BJ (cell line): ENCODE measurements at regions not wholly inside any gene's neighbourhood (a gene's known extent, or its start where the extent isn't known, plus 50 kb on each side); places are given as distances from the start of the nearest gene placed in this dataset.

Source experiments
- CTCF ChIA-PET: fragments of 350-600 bp; formaldehyde crosslinking; extraction: SDS; loops from one replicate; lab custom pipeline; 2021; ENCODE audit warnings: antibody characterized with exemption, inconsistent platforms; lab: Yijun Ruan, JAX
- POLR2A ChIA-PET: fragments of 300-600 bp; sonication (Branson Sonifier 250); formaldehyde crosslinking; extraction: SDS; loops from one replicate; lab custom pipeline; 2021; ENCODE audit warnings: antibody characterized with exemption; lab: Charles Lee
- DNase-seq: peaks from one replicate; pipeline ENCODE4 v3.0.0-alpha.2; 2011; ENCODE audit warnings: low read depth
- H3K27me3 ChIP-seq: 2 replicates; pipeline ENCODE4 v1.6.0; 2011; ENCODE audit warnings: low read length; ENCODE audit not compliant: control insufficient read depth, insufficient read depth
- H3K36me3 ChIP-seq: 2 replicates; pipeline ENCODE4 v1.5.1; 2011; ENCODE audit warnings: low read length; ENCODE audit not compliant: control insufficient read depth, insufficient read depth
- H3K4me3 ChIP-seq: 2 replicates; pipeline ENCODE4 v1.5.1; 2011; ENCODE audit warnings: low read depth, mild to moderate bottlenecking, control low read depth, low read length
- CTCF ChIP-seq: IDR thresholded peaks from 2 replicates; pipeline ENCODE4 v1.5.1; 2011; ENCODE audit warnings: low read depth, mild to moderate bottlenecking, control low read depth, inconsistent platforms, low read length, moderate library complexity; ENCODE audit not compliant: insufficient read depth

GRCh38 chr11:15871904-15872626 is 484.3 kb downstream of the SOX6 start:
- TF ChIP-seq CTCF: no peak
- Histone ChIP-seq H3K4me3 (no peak overlapping the region), H3K36me3 (no peaks in the 10 kb centered on the region), H3K27me3 (peaks cover 1% of the 10 kb centered on the region)
- POLR2A ChIA-PET: interaction anchor here (1.0 kb wide), 1 partner anchor 90 kb away, joined by 4 read pairs; no protein-coding TSS in a partner anchor
- DNase-seq: no peak
- CTCF ChIA-PET: interaction anchor here (1.3 to 1.7 kb wide), 3 partner anchors 9 to 742 kb away, joined by 3 to 5 read pairs (median 4); no protein-coding TSS in a partner anchor

- Histone ChIP-seq H3K36me3 (no peaks in the 10 kb centered on the region), H3K27me3 (peaks cover 1% of the 10 kb centered on the region), H3K4me3 (no peak overlapping the region)
- POLR2A ChIA-PET: no interaction called here
- DNase-seq: no peak
- CTCF ChIA-PET: interaction anchor here (1.7 kb wide), 1 partner anchor 7 kb away, joined by 4 read pairs; no protein-coding TSS in a partner anchor
- no peak for TF ChIP-seq CTCF
Observed at GRCh38 chr11:15873501-15873900, 482.8 kb downstream of the SOX6 start.

- CTCF ChIA-PET: no interaction called here
Observed at GRCh38 chr11:15874704-15875103, 481.6 kb downstream of the SOX6 start.

GRCh38 chr11:15875393-15875792 is 481.0 kb downstream of the SOX6 start:
- Histone ChIP-seq H3K27me3 (peaks cover 1% of the 10 kb centered on the region), H3K36me3 (no peaks in the 10 kb centered on the region), H3K4me3 (no peak overlapping the region)
- CTCF ChIA-PET: no interaction called here
- POLR2A ChIA-PET: no interaction called here
- no peak for DNase-seq
- no peak for TF ChIP-seq CTCF

More at GRCh38 chr11:15874704-15875103, 481.6 kb downstream of the SOX6 start:
- DNase-seq: no peak
- Histone ChIP-seq H3K27me3 (peaks cover 1% of the 10 kb centered on the region), H3K36me3 (no peaks in the 10 kb centered on the region), H3K4me3 (no peak overlapping the region)
- no peak for TF ChIP-seq CTCF
- POLR2A ChIA-PET: no interaction called here

GRCh38 chr11:15875943-15876342 is 480.4 kb downstream of the SOX6 start:
- TF ChIP-seq CTCF: no peak
- POLR2A ChIA-PET: no interaction called here
- Histone ChIP-seq H3K27me3 (peaks cover 1% of the 10 kb centered on the region), H3K36me3 (no peaks in the 10 kb centered on the region), H3K4me3 (no peak overlapping the region)
- no peak for DNase-seq
- CTCF ChIA-PET: no interaction called here
